GM21515 (cell line): ENCODE measurements at regions not wholly inside any gene's neighbourhood (a gene's known extent, or its start where the extent isn't known, plus 50 kb on each side); places are given as distances from the start of the nearest gene placed in this dataset.

ENCODE experiments used
- ATAC-seq: cut with Tn5 transposase; IDR thresholded peaks from one replicate; pipeline ENCODE4 v1.9.1; 2021; ENCODE audit not compliant: unreplicated experiment

GRCh38 chr10:121092720-121093095 is 241.5 kb downstream of the WDR11 start:
- no peak for ATAC-seq

GRCh38 chr10:121096617-121097431 is 245.7 kb downstream of the WDR11 start:
- no peak for ATAC-seq

DNA sequence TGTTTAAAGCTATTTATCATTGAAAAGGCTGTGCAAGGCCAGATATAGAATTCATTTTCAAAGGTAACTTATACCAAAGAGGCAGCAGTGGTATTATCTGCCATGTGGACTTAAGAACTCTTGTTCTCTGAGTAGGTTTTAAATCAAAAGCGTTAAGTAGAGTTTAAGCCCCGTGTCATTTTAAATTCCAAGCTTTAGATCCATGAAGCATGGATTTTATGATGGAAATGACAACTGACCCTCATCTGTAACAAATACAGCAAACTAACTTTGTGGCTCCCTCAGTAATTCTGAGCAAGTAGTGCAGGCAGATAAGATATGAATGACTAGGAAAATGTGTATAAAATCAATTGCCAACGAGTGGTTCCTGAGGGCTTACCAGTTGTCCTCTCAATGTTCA is 247.0 kb downstream of the WDR11 start:
- ATAC-seq: no peak

DNA sequence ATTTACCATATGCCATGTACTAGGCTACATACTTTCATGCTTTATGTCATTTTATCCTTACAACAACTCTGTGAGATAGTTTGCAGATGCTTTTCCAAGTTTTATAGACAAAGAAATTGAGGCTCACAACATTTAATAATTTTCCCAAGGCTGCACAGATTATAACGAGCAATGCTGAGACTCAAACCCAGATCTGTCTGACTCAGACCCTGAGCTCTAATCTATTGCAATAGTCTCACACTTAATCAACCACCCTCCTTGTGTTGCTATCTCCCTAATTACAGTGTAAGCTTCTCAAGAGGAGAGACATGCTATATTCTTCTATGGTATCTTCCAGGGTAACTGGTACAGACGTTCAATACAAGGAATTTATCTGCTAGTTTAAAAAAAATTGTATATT is 247.6 kb downstream of the WDR11 start:
- no peak for ATAC-seq

GRCh38 chr10:121099181-121099580 is 248.0 kb downstream of the WDR11 start:
- no peak for ATAC-seq

DNA sequence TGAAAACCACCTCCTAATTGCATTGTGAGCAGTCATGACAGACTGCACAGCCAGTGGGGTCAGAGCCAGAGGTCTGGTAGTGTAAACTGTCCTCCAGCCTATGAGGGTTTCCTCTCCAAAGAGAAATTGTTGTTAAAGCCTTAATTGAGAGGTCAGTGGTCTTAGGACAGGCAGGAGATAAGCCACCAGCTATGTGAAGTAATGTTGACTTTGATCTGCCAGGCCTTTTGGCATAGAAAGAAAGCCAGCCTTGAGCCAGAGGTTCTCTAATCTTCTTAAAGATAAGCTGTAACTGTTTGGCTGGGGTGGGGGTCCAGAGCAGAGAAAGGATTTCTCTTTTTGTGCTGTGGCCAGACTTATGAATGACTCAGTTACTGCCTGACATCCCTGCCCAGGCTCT is 248.4 kb downstream of the WDR11 start:
- ATAC-seq: no peak

DNA sequence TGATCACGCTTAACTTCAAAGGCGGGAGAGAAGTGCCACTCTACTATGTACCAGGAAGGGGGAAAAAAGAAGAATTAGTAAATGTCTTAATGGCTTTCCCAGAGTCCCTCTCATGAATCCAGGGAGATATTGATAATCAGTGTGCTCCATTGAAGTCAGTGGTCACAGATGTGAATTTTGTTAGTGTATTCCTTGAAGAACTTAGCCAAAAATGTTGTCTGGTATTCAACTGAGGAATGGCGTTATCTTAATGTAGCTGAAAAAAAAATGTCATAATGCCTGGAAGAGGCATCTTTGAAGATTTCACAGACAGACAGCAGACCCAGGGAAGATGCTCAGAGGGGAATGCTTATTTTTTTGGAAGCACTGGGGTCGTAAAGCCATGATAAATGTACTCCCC is 250.4 kb downstream of the WDR11 start:
- no peak for ATAC-seq

- ATAC-seq: no peak
Observed at GRCh38 chr10:121102706-121103105, 251.5 kb downstream of the WDR11 start.

GRCh38 chr10:121104476-121105111 is 253.4 kb downstream of the WDR11 start:
- ATAC-seq: no peak

- ATAC-seq: no peak
Observed at GRCh38 chr10:121106611-121107010, 255.4 kb downstream of the WDR11 start.

DNA sequence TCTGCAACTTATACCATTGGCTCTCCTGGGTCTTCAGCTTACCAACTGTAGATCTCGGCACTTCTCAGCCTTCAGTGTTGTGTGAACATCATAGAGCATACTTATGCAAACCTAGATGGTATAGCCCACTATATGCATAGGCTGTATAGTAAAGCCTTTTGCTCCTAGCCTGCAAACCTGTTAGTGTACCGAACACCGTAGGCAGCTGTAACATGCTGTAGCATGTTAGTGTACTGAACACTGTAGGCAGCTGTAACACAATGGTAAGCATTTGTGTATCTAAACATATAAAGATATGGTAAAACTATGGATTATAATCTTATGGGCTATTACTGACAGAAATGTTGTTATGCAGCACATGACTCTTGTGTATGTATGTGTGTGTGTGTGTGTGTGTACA is 256.9 kb downstream of the WDR11 start:
- no peak for ATAC-seq

- ATAC-seq: no peak
Observed at GRCh38 chr10:121110369-121110768, 259.2 kb downstream of the WDR11 start.

- ATAC-seq: no peak
Observed at GRCh38 chr10:121112136-121112535, 261.0 kb downstream of the WDR11 start.

DNA sequence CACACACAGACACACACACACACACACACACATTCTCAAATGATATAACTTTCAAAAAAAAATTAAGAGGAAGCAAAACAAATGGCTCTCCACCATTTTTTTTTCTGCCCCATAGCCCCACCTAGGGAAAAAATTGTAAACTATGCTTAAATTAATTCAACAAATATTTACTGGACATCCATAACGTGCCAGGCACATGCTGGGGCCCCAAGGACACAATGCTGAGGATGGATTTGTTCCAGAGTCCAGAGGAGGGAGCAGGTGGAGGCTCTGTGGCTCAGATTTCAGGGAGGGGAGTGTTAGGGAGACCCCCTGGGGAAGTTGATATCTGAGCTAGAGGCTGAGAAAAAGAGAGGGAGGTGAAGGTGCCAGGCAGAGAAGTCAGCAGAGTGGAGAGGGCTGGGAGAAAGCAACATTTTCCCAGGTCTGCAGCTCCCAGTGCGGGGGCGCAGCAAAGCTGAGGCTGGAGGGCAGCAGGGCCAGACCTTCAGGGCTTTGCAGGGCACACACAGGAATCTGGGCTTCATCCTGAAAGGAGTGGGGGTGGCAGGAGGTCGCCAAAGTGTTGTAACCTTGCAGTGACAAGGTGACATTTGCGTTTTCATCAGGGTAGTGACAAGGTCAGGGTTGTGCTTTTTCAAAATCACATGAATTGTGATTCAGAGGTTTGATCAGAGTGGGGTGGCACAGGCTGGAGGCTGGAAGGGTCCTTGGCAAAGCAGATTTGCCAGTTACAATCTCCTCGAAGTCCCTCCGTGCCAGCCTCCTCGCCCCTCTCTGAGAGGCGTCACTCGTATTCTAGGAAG is 261.6 kb downstream of the WDR11 start:
- no peak for ATAC-seq

DNA sequence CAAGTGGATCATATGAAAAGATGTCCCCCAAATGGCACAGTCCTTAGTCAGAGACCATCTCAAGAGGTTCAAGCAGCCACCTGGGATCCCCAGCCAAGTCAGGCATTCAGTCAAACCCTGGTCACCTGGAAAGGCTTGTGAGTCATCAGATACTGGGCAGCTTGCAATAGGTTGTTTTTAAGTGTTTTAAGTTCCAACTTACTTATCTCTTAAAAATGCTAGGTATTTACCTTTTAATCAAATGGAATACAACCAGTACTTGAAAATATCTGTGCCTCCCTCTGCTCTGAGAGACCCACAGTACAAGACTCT is 262.2 kb downstream of the WDR11 start:
- no peak for ATAC-seq

GRCh38 chr10:121113911-121114310 is 262.7 kb downstream of the WDR11 start:
- ATAC-seq: no peak

DNA sequence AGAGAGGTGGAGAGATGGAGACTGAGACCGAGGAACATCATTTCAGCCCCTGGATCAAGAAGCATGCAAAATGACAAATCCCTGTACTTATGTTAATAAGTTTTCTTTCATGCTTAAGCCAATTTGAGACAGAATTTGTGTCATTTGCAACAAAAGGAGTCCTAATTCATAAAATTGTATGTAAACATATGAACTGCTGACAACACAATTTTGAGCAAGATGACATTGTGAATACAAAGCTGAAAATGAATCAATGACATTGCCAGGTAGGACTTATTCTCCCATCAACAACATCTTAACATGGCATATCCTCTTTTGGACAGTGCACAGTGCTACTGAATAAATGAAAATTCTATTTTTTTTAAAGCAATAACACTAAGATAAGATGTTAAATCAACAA is 264.0 kb downstream of the WDR11 start:
- ATAC-seq: no peak

DNA sequence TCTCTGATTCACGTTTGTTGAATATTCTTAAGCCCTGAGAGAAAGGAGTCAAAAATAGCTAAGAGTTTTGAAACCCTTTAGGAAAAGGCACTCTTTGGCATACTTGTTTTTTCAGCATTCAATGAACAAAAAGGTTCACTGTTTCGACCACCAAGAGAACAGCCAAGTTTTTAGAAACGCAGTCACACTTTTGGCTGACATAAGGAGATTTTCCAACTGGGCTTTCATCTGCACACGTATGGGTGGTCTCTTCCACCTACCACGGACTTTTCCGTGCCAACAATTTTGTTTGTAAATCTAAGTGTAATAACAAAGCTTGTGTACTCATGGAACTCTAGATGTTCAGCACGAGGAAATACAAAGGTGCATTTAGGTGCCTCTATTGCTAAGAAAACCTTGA is 270.3 kb downstream of the WDR11 start:
- ATAC-seq: no peak

GRCh38 chr10:121127151-121127906 is 276.2 kb downstream of the WDR11 start:
- no peak for ATAC-seq

- no peak for ATAC-seq
Observed at GRCh38 chr10:121128164-121128563, 277.0 kb downstream of the WDR11 start.

- ATAC-seq: no peak
Observed at GRCh38 chr10:121129266-121129665, 278.1 kb downstream of the WDR11 start.
